SK-N-SH treated with all-trans-retinoic acid at 6 μM for 48 hours (cell line): ENCODE measurements at regions not wholly inside any gene's neighbourhood (a gene's known extent, or its start where the extent isn't known, plus 50 kb on each side); places are given as distances from the start of the nearest gene placed in this dataset.

ENCODE experiments used
- ATAC-seq: fragments of 200-7000 bp; cut with Tn5 transposase; 3 replicates; pipeline ENCODE4 v1.9.1; 2020; ENCODE audit warnings: mild to moderate bottlenecking, moderate library complexity
- ARNTL ChIP-seq: fragments of 450-650 bp; formaldehyde crosslinking; IDR thresholded peaks from 2 replicates; pipeline ENCODE4 v1.5.0; 2020; ENCODE audit warnings: low read depth, mild to moderate bottlenecking, moderate library complexity, borderline replicate concordance
- BACH2 ChIP-seq: fragments of 250-450 bp; sonication (Bioruptor Pico); IDR thresholded peaks from 2 replicates; pipeline ENCODE4 v1.9.0; 2021; ENCODE audit warnings: mild to moderate bottlenecking, borderline replicate concordance
- CSDC2 ChIP-seq: fragments of 250-450 bp; sonication (Bioruptor Pico); IDR thresholded peaks from 2 replicates; pipeline ENCODE4 v1.5.0; 2020; ENCODE audit warnings: mild to moderate bottlenecking, moderate library complexity
- ESRRG ChIP-seq: fragments of 250-450 bp; sonication (Bioruptor Pico); IDR thresholded peaks from 2 replicates; pipeline ENCODE4 v1.6.1; 2021; ENCODE audit warnings: mild to moderate bottlenecking
- GLIS3 ChIP-seq: fragments of 250-450 bp; sonication (Bioruptor Pico); IDR thresholded peaks from 2 replicates; pipeline ENCODE4 v1.5.0; 2020; ENCODE audit warnings: mild to moderate bottlenecking, moderate library complexity
- ISL1 ChIP-seq: fragments of 250-450 bp; sonication (Bioruptor Pico); IDR thresholded peaks from 2 replicates; pipeline ENCODE4 v2.1.2; 2022; ENCODE audit warnings: mild to moderate bottlenecking, moderate library complexity
- OSR1 ChIP-seq: fragments of 250-450 bp; sonication (Bioruptor Pico); IDR thresholded peaks from 2 replicates; pipeline ENCODE4 v1.8.0; 2022; ENCODE audit warnings: moderate library complexity, mild to moderate bottlenecking, inconsistent platforms
- PATZ1 ChIP-seq: fragments of 250-450 bp; sonication (Bioruptor Pico); IDR thresholded peaks from 2 replicates; pipeline ENCODE4 v1.8.0; 2020; ENCODE audit warnings: mild to moderate bottlenecking, moderate library complexity, borderline replicate concordance
- POU6F1 ChIP-seq: fragments of 250-450 bp; sonication (Bioruptor Pico); IDR thresholded peaks from 2 replicates; pipeline ENCODE4 v1.8.0; 2021; ENCODE audit warnings: low read depth, mild to moderate bottlenecking, moderate library complexity, borderline replicate concordance
- PPARA ChIP-seq: fragments of 250-450 bp; sonication (Bioruptor Pico); IDR thresholded peaks from 2 replicates; pipeline ENCODE4 v1.5.0; 2020; ENCODE audit warnings: mild to moderate bottlenecking, borderline replicate concordance
- RARB ChIP-seq: fragments of 250-450 bp; sonication (Bioruptor Pico); IDR thresholded peaks from 2 replicates; pipeline ENCODE4 v1.8.0; 2021; ENCODE audit warnings: mild to moderate bottlenecking, moderate library complexity
- SNAI2 ChIP-seq: fragments of 250-450 bp; sonication (Bioruptor Pico); IDR thresholded peaks from 2 replicates; pipeline ENCODE4 v1.5.0; 2020; ENCODE audit warnings: mild to moderate bottlenecking, moderate library complexity
- TCF4 ChIP-seq: fragments of 250-450 bp; sonication (Bioruptor Pico); IDR thresholded peaks from 2 replicates; pipeline ENCODE4 v1.8.0; 2021; ENCODE audit warnings: mild to moderate bottlenecking, moderate library complexity, borderline replicate concordance
- TOX ChIP-seq: fragments of 250-450 bp; sonication (Bioruptor Pico); IDR thresholded peaks from 2 replicates; pipeline ENCODE4 v1.8.0; 2021; ENCODE audit warnings: mild to moderate bottlenecking, moderate library complexity, borderline replicate concordance
- ZC3H10 ChIP-seq: fragments of 250-450 bp; sonication (Bioruptor Pico); IDR thresholded peaks from 2 replicates; pipeline ENCODE4 v1.5.1; 2021; ENCODE audit warnings: mild to moderate bottlenecking, moderate library complexity
- ZFP3 ChIP-seq: fragments of 250-450 bp; sonication (Bioruptor Pico); IDR thresholded peaks from 2 replicates; pipeline ENCODE4 v1.5.0; 2020; ENCODE audit warnings: mild to moderate bottlenecking, moderate library complexity
- ZFP30 ChIP-seq: fragments of 450-650 bp; formaldehyde crosslinking; IDR thresholded peaks from 2 replicates; pipeline ENCODE4 v1.5.0; 2022; ENCODE audit warnings: mild to moderate bottlenecking, moderate library complexity
- ZNF565 ChIP-seq: fragments of 450-650 bp; formaldehyde crosslinking; conservative IDR thresholded peaks from 2 replicates; pipeline ENCODE4 v1.5.0; 2020; ENCODE audit warnings: low read depth, mild to moderate bottlenecking, moderate library complexity
- ZNF70 ChIP-seq: fragments of 450-650 bp; formaldehyde crosslinking; IDR thresholded peaks from 2 replicates; pipeline ENCODE4 v1.5.0; 2020; ENCODE audit warnings: mild to moderate bottlenecking, moderate library complexity
- TF ChIP-seq, protein P1 (sequence below): fragments of 250-450 bp; sonication (Bioruptor Pico); IDR thresholded peaks from 2 replicates; pipeline ENCODE4 v1.5.1; 2021; ENCODE audit warnings: mild to moderate bottlenecking, moderate library complexity
- TF ChIP-seq, protein P2 (sequence below): fragments of 250-450 bp; sonication (Bioruptor Pico); IDR thresholded peaks from 2 replicates; pipeline ENCODE4 v1.5.1; 2020; ENCODE audit warnings: low read depth, mild to moderate bottlenecking, moderate library complexity

DNA sequence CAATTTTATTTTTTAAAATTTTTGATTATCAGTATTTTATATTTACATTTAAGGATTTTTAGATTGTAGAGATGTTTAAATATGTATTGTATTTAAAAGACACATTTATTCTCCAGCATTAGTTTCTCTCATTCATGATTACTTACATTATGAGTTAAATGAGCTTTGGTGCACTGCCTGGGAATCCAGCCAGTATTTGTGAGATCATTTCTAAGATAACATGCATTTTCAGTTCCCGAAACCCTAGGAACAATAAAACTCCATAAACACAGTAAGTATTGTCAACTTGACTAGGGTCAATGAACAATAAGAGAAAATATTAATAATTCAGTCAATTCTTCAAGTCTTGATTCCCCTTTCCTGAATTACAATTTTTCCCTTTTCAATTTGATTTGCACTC, 403.3 kb downstream of the PLK2 start (continued):
- TF ChIP-seq POU6F1 (CRISPR knock-in tag) (no peak), ESRRG (CRISPR knock-in tag) (no peak), PATZ1 (CRISPR knock-in tag) (no peak), GLIS3 (CRISPR knock-in tag) (no peak)
- TF ChIP-seq, all 23 proteins: peak for 0

DNA sequence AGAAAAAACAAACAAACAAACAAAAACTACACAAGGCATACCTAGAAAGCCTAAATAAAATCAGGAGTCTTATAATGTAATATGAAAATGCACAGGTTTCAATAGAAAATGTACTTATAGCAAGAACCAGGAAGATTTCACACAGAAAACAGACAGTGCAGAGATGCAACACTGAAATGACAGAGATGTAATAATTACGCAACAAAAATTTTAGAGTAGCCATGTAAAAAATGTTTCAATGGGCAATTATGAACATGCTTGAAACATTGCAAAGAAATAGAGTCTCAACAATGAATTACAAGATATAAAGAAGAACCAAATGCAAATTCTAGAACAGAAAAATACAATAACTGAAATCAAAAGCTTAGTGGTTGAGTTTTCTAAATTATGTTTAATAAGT, 405.9 kb downstream of the PLK2 start:
- no peak for TF ChIP-seq ARNTL (CRISPR knock-in tag)
- TF ChIP-seq ZNF70 (CRISPR knock-in tag), result no peak
- no peak for TF ChIP-seq POU6F1 (CRISPR knock-in tag)
- TF ChIP-seq ESRRG (CRISPR knock-in tag), result no peak
- no peak for TF ChIP-seq ZFP30 (CRISPR knock-in tag)
- TF ChIP-seq GLIS3 (CRISPR knock-in tag), result no peak
- TF ChIP-seq RARB (CRISPR knock-in tag), result no peak
- TF ChIP-seq CSDC2 (CRISPR knock-in tag), result no peak
- no peak for TF ChIP-seq TOX
- TF ChIP-seq, protein P1, sequence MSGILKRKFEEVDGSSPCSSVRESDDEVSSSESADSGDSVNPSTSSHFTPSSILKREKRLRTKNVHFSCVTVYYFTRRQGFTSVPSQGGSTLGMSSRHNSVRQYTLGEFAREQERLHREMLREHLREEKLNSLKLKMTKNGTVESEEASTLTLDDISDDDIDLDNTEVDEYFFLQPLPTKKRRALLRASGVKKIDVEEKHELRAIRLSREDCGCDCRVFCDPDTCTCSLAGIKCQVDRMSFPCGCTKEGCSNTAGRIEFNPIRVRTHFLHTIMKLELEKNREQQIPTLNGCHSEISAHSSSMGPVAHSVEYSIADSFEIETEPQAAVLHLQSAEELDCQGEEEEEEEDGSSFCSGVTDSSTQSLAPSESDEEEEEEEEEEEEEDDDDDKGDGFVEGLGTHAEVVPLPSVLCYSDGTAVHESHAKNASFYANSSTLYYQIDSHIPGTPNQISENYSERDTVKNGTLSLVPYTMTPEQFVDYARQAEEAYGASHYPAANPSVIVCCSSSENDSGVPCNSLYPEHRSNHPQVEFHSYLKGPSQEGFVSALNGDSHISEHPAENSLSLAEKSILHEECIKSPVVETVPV, result no peak
- TF ChIP-seq ISL1 (CRISPR knock-in tag), result no peak
- no peak for TF ChIP-seq OSR1 (CRISPR knock-in tag)
- TF ChIP-seq PPARA (CRISPR knock-in tag), result no peak
- no peak for ATAC-seq

GRCh38 chr5:58048954-58049353, 410.9 kb downstream of the PLK2 start:
- ATAC-seq, result no peak
- no peak for TF ChIP-seq TCF4 (CRISPR knock-in tag)
- no peak for TF ChIP-seq ARNTL (CRISPR knock-in tag)
- no peak for TF ChIP-seq RARB (CRISPR knock-in tag)
- TF ChIP-seq ESRRG (CRISPR knock-in tag), result no peak
- TF ChIP-seq ZFP3, result no peak
- TF ChIP-seq, protein P1, result no peak
- TF ChIP-seq ZFP30 (CRISPR knock-in tag), result no peak
- no peak for TF ChIP-seq ZNF565 (CRISPR knock-in tag)
- TF ChIP-seq ISL1 (CRISPR knock-in tag), result no peak
- TF ChIP-seq PATZ1 (CRISPR knock-in tag), result no peak
- no peak for TF ChIP-seq TOX
- no peak for TF ChIP-seq ZC3H10 (CRISPR knock-in tag)
- TF ChIP-seq SNAI2 (CRISPR knock-in tag), result no peak
- TF ChIP-seq PPARA (CRISPR knock-in tag), result no peak
- TF ChIP-seq, protein P2, sequence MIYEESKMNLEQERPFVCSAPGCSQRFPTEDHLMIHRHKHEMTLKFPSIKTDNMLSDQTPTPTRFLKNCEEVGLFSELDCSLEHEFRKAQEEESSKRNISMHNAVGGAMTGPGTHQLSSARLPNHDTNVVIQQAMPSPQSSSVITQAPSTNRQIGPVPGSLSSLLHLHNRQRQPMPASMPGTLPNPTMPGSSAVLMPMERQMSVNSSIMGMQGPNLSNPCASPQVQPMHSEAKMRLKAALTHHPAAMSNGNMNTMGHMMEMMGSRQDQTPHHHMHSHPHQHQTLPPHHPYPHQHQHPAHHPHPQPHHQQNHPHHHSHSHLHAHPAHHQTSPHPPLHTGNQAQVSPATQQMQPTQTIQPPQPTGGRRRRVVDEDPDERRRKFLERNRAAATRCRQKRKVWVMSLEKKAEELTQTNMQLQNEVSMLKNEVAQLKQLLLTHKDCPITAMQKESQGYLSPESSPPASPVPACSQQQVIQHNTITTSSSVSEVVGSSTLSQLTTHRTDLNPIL (CRISPR knock-in tag), result no peak
- TF ChIP-seq BACH2 (CRISPR knock-in tag), result no peak
